Caco-2 (cell line): ENCODE measurements at regions not wholly inside any gene's neighbourhood (a gene's known extent, or its start where the extent isn't known, plus 50 kb on each side); places are given as distances from the start of the nearest gene placed in this dataset.
A peak's percentile ranks its signal among the peaks of the same experiment; 100 is the strongest.

Experiments used
- BruUV-seq: library from RNA; stranded (reverse); fragments of 400-500 nt; replicated peaks from 2 replicates; lab custom pipeline; 2021; lab: Mats Ljungman, UMichigan
- CTCF ChIA-PET: fragments of 300-600 bp; sonication (Branson Sonifier 250); formaldehyde crosslinking; loops from one replicate; lab custom pipeline; 2022; ENCODE audit warnings: antibody characterized with exemption; lab: Charles Lee
- POLR2A ChIA-PET: fragments of 300-600 bp; sonication (Branson Sonifier 250); formaldehyde crosslinking; loops from one replicate; lab custom pipeline; 2022; ENCODE audit warnings: antibody characterized with exemption; lab: Charles Lee
- DNase-seq, 2 experiments: peaks; one replicate each; pipeline versions ENCODE4 v3.0.0 to v3.0.0-alpha.2; 2020 to 2022
- H3K27me3 ChIP-seq: replicated peaks from 2 replicates; pipeline ENCODE4 v1.6.0; 2011; ENCODE audit warnings: low read length; ENCODE audit not compliant: control insufficient read depth, insufficient read depth
- H3K36me3 ChIP-seq: 2 replicates; pipeline ENCODE4 v1.5.1; 2011; ENCODE audit warnings: low read length; ENCODE audit not compliant: control insufficient read depth, insufficient read depth
- H3K4me1 ChIP-seq: fragments of 250-450 bp; sonication (Bioruptor Pico); 2 replicates; pipeline ENCODE4 v1.5.1; 2020; ENCODE audit warnings: mild to moderate bottlenecking
- H3K4me3 ChIP-seq: 2 replicates; pipeline ENCODE4 v1.5.1; 2011; ENCODE audit warnings: low read depth, mild to moderate bottlenecking, control low read depth, low read length
- H3K9me3 ChIP-seq: fragments of 250-450 bp; sonication (Bioruptor Pico); 2 replicates; pipeline ENCODE4 v1.5.1; 2020; ENCODE audit warnings: mild to moderate bottlenecking, moderate library complexity
- H3K27ac Mint-ChIP-seq: one replicate; pipeline ENCODE4 v1.8.0; 2022; ENCODE audit warnings: mixed read lengths; ENCODE audit not compliant: unreplicated experiment
- H3K27me3 Mint-ChIP-seq: one replicate; pipeline ENCODE4 v1.8.0; 2022; ENCODE audit warnings: mixed read lengths; ENCODE audit not compliant: insufficient read depth, unreplicated experiment
- H3K36me3 Mint-ChIP-seq: one replicate; pipeline ENCODE4 v1.8.0; 2022; ENCODE audit warnings: mild to moderate bottlenecking, mixed read lengths; ENCODE audit not compliant: insufficient read depth, unreplicated experiment
- H3K4me1 Mint-ChIP-seq: one replicate; pipeline ENCODE4 v1.8.0; 2022; ENCODE audit warnings: low read depth, mixed read lengths; ENCODE audit not compliant: unreplicated experiment
- H3K4me3 Mint-ChIP-seq: one replicate; pipeline ENCODE4 v1.8.0; 2022; ENCODE audit warnings: mild to moderate bottlenecking, moderate library complexity, mixed read lengths; ENCODE audit not compliant: unreplicated experiment
- H3K9me3 Mint-ChIP-seq: one replicate; pipeline ENCODE4 v1.8.0; 2022; ENCODE audit warnings: mixed read lengths; ENCODE audit not compliant: unreplicated experiment
- CTCF ChIP-seq, 2 experiments: fragments of 200-600 bp in 1 of 2; IDR thresholded peaks; 1 replicate in 1 of 2; 2 replicates in 1 of 2; pipeline versions ENCODE4 v1.5.1 to v1.8.0; 2011 to 2022; ENCODE audit warnings: antibody characterized with exemption in 1 of 2, control low read depth in 1 of 2, inconsistent platforms in 1 of 2, low read depth in 1 of 2, low read length in 1 of 2, mild to moderate bottlenecking in 1 of 2, moderate library complexity in 1 of 2; ENCODE audit not compliant: insufficient read depth in 1 of 2, severe bottlenecking in 1 of 2, unreplicated experiment in 1 of 2
- intact Hi-C: fragments of 100-400 bp; cut with micrococcal nuclease; formaldehyde crosslinking; loops from one replicate; pipeline ENCODE4 v1.10.0; 2022; ENCODE audit not compliant: unreplicated experiment

- no peaks in the 10 kb centered on the region for H3K4me1 ChIP-seq
- H3K4me3 ChIP-seq = no peak overlapping the region
- H3K27me3 ChIP-seq = no peaks in the 10 kb centered on the region
- TF ChIP-seq CTCF (IDR thresholded peaks at IDR 0.05; ENCODE audit: insufficient read depth in 1 of 2, low read depth in 1 of 2, low read length in 1 of 2, severe bottlenecking in 1 of 2, unreplicated experiment in 1 of 2) = no peak
- H3K9me3 ChIP-seq = no peaks in the 10 kb centered on the region
- Mint-ChIP-seq H3K4me1 (no peaks in the 10 kb centered on the region), H3K9me3 (no peaks in the 10 kb centered on the region), H3K4me3 (no peak overlapping the region), H3K36me3 (no peaks in the 10 kb centered on the region), H3K27ac (no peak overlapping the region), H3K27me3 (no peaks in the 10 kb centered on the region)
- ChIA-PET CTCF (no interaction called here), POLR2A (no interaction called here)
- BruUV-seq = no TSS peak
- intact Hi-C loops = loop anchor here (5.0 kb wide), 2 partner anchors 67 to 292 kb away; no protein-coding TSS in a partner anchor
- no peak for DNase-seq
- H3K36me3 ChIP-seq = no peaks in the 10 kb centered on the region
These were observed 306.5 kb upstream of the TECRL start for GRCh38 chr4:64715741-64716140.

GRCh38 chr4:64713256-64713840 is 304.1 kb upstream of the TECRL start:
- Histone ChIP-seq H3K27me3 (no peaks in the 10 kb centered on the region), H3K9me3 (no peaks in the 10 kb centered on the region), H3K36me3 (no peaks in the 10 kb centered on the region), H3K4me3 (no peak overlapping the region), H3K4me1 (no peaks in the 10 kb centered on the region)
- Mint-ChIP-seq H3K9me3 (no peaks in the 10 kb centered on the region), H3K36me3 (no peaks in the 10 kb centered on the region), H3K27ac (no peak overlapping the region), H3K27me3 (no peaks in the 10 kb centered on the region), H3K4me1 (no peaks in the 10 kb centered on the region), H3K4me3 (no peak overlapping the region)
- TF ChIP-seq CTCF (IDR thresholded peaks at IDR 0.05; ENCODE audit: insufficient read depth in 1 of 2, low read depth in 1 of 2, low read length in 1 of 2, severe bottlenecking in 1 of 2, unreplicated experiment in 1 of 2) = peak; percentile 29 to 59
- no TSS peak for BruUV-seq
- CTCF ChIA-PET = no interaction called here
- POLR2A ChIA-PET = no interaction called here
- intact Hi-C loops = no loop called here
- peak in 1 of 2 experiments; percentile 9 for DNase-seq

GRCh38 chr4:64712590-64712989 is 303.3 kb upstream of the TECRL start:
- H3K4me1 Mint-ChIP-seq = no peaks in the 10 kb centered on the region
- no peak for DNase-seq
- H3K27me3 ChIP-seq = no peaks in the 10 kb centered on the region
- no peak overlapping the region for H3K4me3 Mint-ChIP-seq
- H3K27me3 Mint-ChIP-seq = no peaks in the 10 kb centered on the region
- H3K9me3 Mint-ChIP-seq = no peaks in the 10 kb centered on the region
- BruUV-seq = no TSS peak
- no peaks in the 10 kb centered on the region for H3K4me1 ChIP-seq
- no peaks in the 10 kb centered on the region for H3K9me3 ChIP-seq
- ChIA-PET CTCF (no interaction called here), POLR2A (no interaction called here)
- no peaks in the 10 kb centered on the region for H3K36me3 ChIP-seq
- H3K36me3 Mint-ChIP-seq = no peaks in the 10 kb centered on the region
- no peak for TF ChIP-seq CTCF (IDR thresholded peaks at IDR 0.05; ENCODE audit: insufficient read depth in 1 of 2, low read depth in 1 of 2, low read length in 1 of 2, severe bottlenecking in 1 of 2, unreplicated experiment in 1 of 2)
- no peak overlapping the region for H3K27ac Mint-ChIP-seq
- H3K4me3 ChIP-seq = no peak overlapping the region
- intact Hi-C loops = no loop called here
